HG03175 (cell line): ENCODE measurements at regions not wholly inside any gene's neighbourhood (a gene's known extent, or its start where the extent isn't known, plus 50 kb on each side); places are given as distances from the start of the nearest gene placed in this dataset.

ENCODE experiments used
- ATAC-seq: cut with Tn5 transposase; IDR thresholded peaks from one replicate; pipeline ENCODE4 v1.9.1; 2021; ENCODE audit warnings: mild to moderate bottlenecking, moderate library complexity; ENCODE audit not compliant: unreplicated experiment

- ATAC-seq, result no peak
Measured at GRCh38 chr3:190722181-190722905, 140.2 kb downstream of the GMNC start.

GRCh38 chr3:190721330-190721729, 141.2 kb downstream of the GMNC start:
- peak; percentile 91 for ATAC-seq

- no peak for ATAC-seq
Measured at GRCh38 chr3:190718671-190719070, 143.8 kb downstream of the GMNC start.

GRCh38 chr3:190718097-190718496, 144.4 kb downstream of the GMNC start:
- ATAC-seq, result no peak

- ATAC-seq, result no peak
Measured at GRCh38 chr3:190716961-190717360, 145.5 kb downstream of the GMNC start.

GRCh38 chr3:190716211-190716610, 146.3 kb downstream of the GMNC start:
- ATAC-seq, result no peak

GRCh38 chr3:190710723-190711122, 151.8 kb downstream of the GMNC start:
- no peak for ATAC-seq

- ATAC-seq, result no peak
Measured at GRCh38 chr3:190709351-190709773, 153.1 kb downstream of the GMNC start.
